Heart right ventricle (tissue), 16 donors: ENCODE measurements at regions not wholly inside any gene's neighbourhood (a gene's known extent, or its start where the extent isn't known, plus 50 kb on each side); places are given as distances from the start of the nearest gene placed in this dataset.
A peak's percentile ranks its signal among the peaks of the same experiment; 100 is the strongest.

Experiments
- ATAC-seq, 8 donors: fragments of 200-7000 bp; cut with Tn5 transposase; one replicate each; pipeline ENCODE4 v1.9.1; 2020; ENCODE audit warnings: mild to moderate bottlenecking in 8 of 8, moderate library complexity in 8 of 8, moderate number of reproducible peaks in 1 of 8
- DNase-seq, 2 donors: peaks; one replicate each; pipeline ENCODE4 v3.0.0-alpha.2; 2020
- H3K27ac ChIP-seq, 10 donors: fragments of 200-600 bp; sonication (generic) in 2 of 10; one replicate each; pipeline versions ENCODE4 v1.5.0 to v1.8.0; 2020 to 2022; ENCODE audit warnings: mild to moderate bottlenecking in 3 of 10
- H3K27me3 ChIP-seq, 7 donors: fragments of 200-600 bp; one replicate each; pipeline ENCODE4 v1.8.0; 2021 to 2022; ENCODE audit warnings: mild to moderate bottlenecking in 2 of 7
- H3K36me3 ChIP-seq, 9 donors: fragments of 200-600 bp; sonication (generic) in 1 of 9; one replicate each; pipeline versions ENCODE4 v1.5.0 to v1.8.0; 2020 to 2022; ENCODE audit warnings: mild to moderate bottlenecking in 2 of 9
- H3K4me1 ChIP-seq, 9 donors: fragments of 200-600 bp; sonication (generic) in 1 of 9; one replicate each; pipeline versions ENCODE4 v1.5.0 to v1.8.0; 2020 to 2022; ENCODE audit warnings: mild to moderate bottlenecking in 4 of 9
- H3K4me3 ChIP-seq, 10 donors: fragments of 200-600 bp; sonication (generic) in 2 of 10; one replicate each; pipeline versions ENCODE4 v1.5.0 to v1.8.0; 2020 to 2022; ENCODE audit warnings: mild to moderate bottlenecking in 7 of 10, moderate library complexity in 2 of 10
- H3K9me3 ChIP-seq, 11 donors: fragments of 200-600 bp in 10 of 11; sonication (generic) in 2 of 11; one replicate each; pipeline versions ENCODE4 v1.5.0 to v1.8.0; 2013 to 2022; ENCODE audit warnings: mild to moderate bottlenecking in 2 of 11, control low read depth in 1 of 11, moderate library complexity in 1 of 11
- WGBS, 2 donors: extraction: QIAGEN DNeasy Blood & Tissue Kit; methylation state at CpG; one replicate each; pipeline ENCODE4 v1.1.7; 2013; ENCODE audit warnings: inconsistent platforms in 1 of 2; 5-methylcytosine and 5-hydroxymethylcytosine counted together
- intact Hi-C, 10 donors: fragments of 100-400 bp; cut with DNase I; formaldehyde crosslinking; loops; one replicate each; pipeline versions ENCODE4 v1.11.1 to v1.14.2; 2022
- TF ChIP-seq, protein P1 (sequence below), 9 donors: fragments of 200-600 bp; sonication (generic) in 2 of 9; IDR thresholded peaks; one replicate each; pipeline versions ENCODE4 v1.5.0 to v1.8.0; 2021 to 2022; ENCODE audit warnings: antibody characterized with exemption in 9 of 9, mild to moderate bottlenecking in 5 of 9, moderate library complexity in 1 of 9
- donor health status: Arrhythmogenic right ventricular cardiomyopathy.
- donor health status: ischemic (EF 13 %, LVEDD 7.1; RV severe dilation, severe dysfunction).
- donor health status: healthy with polysubstance abuse.
- donor health status: DM: no; HTN: yes; CAD: no.
- donor health status: DM: no; HTN: no; CAD: no.
- donor health status: ischemic (EF 25% LVEDD 6.9; RV normal size, moderate dysfunction).
- donor health status: ischemic (EF 25% LVEDD 5.7; RV mildly dilated, moderate dysfunction).
- donor health status: healthy.
- donor health status: DM: yes; HTN: yes; CAD: no.
- donor health status: Ischemic cardiomyopathy.
- donor health status: ischemic (EF 35%, LVEDD 5.7; RV mildly dilated, moderate dysfunction).
- donor health status: nonischemic (EF 11% LVEDD 7.7; RV severe dilation, severe dysfunction).
- donor health status: DM: yes; HTN: yes; CAD: no.
- donor health status: PGD.
- donor health status: ischemic (EF 29% LVEDD 5.4; RV normal size, mild dysfunction).
- donor health status: nonischemic (EF 23%, LVEDD 6.1; RV moderate dilation, normal function).

DNA sequence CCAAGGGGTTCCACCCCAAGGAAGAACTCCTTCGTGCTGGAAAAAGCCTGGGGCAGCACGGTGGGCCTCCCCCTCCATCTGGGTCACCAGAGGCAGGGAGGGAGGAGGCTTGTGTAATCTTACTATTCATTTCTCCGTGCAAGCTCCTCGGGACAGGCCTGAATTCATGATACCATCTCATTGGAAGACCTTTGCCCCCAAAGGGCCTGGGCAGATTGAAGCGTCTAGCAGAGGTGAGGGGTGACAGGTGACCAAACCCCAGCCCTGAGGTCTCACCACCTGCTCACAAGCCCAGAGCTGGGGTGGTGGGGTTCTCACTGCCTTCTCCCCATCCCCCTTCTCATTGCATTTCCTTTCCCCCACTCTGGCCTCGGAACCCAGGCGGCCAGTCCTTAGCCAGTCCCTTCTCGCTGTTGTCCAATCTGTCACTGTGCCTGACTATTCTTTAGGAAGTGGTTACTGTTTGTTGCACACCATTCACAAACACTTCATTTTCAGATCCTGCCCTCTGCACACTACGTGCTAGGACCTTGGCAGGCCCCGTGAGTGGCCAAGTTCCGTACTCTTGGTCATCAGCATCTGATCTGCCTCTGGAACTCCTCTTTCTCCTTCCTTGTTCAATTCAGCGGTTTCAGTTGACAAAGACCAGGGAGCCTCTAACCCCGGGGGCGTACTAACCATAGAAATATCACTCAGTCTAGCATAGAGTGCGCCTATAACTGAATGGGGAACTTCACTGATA, 137.1 kb downstream of the LY86 start:
- ATAC-seq: peak in 2 of 8 donors; percentile 6 to 19
- H3K4me3 ChIP-seq: no peak overlapping the region
- no peak for DNase-seq

DNA sequence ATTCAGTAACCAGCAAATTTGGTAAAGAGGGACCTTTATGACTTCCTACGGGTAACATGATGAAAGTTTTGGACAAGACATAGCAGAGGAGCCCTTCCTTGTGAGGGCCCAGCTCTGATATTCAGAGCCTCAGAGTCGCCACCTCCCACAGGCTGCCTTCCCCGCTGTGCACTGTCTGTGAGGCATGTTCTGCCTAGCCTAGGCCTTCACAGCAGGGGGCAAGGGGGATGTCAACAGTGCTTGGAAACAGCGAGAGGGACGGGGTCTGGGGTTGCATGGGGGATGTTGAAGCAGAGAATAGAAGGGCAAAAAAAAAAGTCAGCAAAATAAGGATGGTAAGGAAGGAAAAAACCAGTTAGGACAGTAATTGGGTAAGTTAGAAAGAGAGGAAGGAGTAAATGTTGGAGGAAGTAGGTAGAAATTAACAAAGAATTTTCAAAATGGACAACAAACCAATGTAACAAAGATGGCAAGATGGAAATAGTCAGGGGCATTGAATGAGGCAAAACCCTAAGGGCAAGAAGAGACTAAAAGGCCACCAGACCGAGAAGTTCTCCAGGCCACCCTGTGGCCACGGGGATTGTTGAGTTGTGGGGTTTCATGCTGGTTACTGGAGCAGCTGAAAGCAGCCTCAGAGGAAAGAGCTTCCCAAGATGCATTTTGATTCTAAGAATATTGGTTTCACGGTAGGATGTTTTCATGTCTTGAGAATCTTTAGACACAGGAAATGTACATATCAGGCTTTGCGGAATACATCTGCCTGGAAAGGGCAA, 139.8 kb downstream of the LY86 start:
- no peaks in the 10 kb centered on the region for H3K27me3 ChIP-seq
- WGBS, 2 donors: 92% methylated on average over 9 of the region's 9 CpGs
- no peak for ATAC-seq
- no peaks in the 10 kb centered on the region for H3K36me3 ChIP-seq
- H3K27ac ChIP-seq: no peak overlapping the region
- H3K9me3 ChIP-seq: no peaks in the 10 kb centered on the region
- TF ChIP-seq, protein P1, sequence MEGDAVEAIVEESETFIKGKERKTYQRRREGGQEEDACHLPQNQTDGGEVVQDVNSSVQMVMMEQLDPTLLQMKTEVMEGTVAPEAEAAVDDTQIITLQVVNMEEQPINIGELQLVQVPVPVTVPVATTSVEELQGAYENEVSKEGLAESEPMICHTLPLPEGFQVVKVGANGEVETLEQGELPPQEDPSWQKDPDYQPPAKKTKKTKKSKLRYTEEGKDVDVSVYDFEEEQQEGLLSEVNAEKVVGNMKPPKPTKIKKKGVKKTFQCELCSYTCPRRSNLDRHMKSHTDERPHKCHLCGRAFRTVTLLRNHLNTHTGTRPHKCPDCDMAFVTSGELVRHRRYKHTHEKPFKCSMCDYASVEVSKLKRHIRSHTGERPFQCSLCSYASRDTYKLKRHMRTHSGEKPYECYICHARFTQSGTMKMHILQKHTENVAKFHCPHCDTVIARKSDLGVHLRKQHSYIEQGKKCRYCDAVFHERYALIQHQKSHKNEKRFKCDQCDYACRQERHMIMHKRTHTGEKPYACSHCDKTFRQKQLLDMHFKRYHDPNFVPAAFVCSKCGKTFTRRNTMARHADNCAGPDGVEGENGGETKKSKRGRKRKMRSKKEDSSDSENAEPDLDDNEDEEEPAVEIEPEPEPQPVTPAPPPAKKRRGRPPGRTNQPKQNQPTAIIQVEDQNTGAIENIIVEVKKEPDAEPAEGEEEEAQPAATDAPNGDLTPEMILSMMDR (IDR thresholded peaks at IDR 0.05): no peak
- no peak overlapping the region for H3K4me3 ChIP-seq
- intact Hi-C loops: loop anchor here in 8 of 10 donors (5.0 to 10.0 kb wide), 5 partner anchors 326 to 516 kb away; partner anchors contain the start of gene RREB1 (in 1 of the 8)
- H3K4me1 ChIP-seq: peaks cover 7 to 45% (median 25%) of the 10 kb centered on the region in 9 donors
- DNase-seq: no peak

More for the DNA sequence above, 137.1 kb downstream of the LY86 start:
- intact Hi-C loops: loop anchor here in 9 of 10 donors (1.0 to 10.0 kb wide), 8 partner anchors 329 to 519 kb away; partner anchors contain the start of gene RREB1 (in 1 of the 9)
- H3K4me1 ChIP-seq: peaks cover 7 to 49% (median 32%) of the 10 kb centered on the region in 9 donors
- no peaks in the 10 kb centered on the region for H3K36me3 ChIP-seq
- H3K9me3 ChIP-seq: no peaks in the 10 kb centered on the region
- WGBS, 2 donors: 77 to 81% methylated on average over 15 of the region's 15 CpGs
- peak overlapping the region; percentile 79 to 98 (median 90) for H3K27ac ChIP-seq
- TF ChIP-seq, protein P1 (IDR thresholded peaks at IDR 0.05): no peak
- H3K27me3 ChIP-seq: no peaks in the 10 kb centered on the region

DNA sequence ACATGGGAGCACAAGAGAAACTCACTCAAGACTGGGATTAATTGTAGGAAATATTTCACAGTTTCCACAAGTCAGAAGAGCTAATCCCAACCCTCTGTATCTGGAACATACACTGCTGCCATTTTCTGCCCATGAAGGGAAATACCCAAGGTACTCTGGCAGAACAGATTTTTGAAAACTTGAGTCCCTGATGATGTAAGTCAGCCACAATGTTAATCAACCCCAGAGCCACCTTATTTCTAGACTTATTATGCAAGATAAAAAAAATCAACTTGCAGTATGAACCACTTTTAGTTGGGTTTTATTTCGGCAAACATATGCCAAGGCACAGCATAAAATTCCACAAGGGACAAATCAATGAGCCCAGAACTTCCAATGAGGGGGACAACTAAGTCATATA, 141.5 kb downstream of the LY86 start:
- no peak overlapping the region for H3K4me3 ChIP-seq
- no peaks in the 10 kb centered on the region for H3K27me3 ChIP-seq
- 38 to 50% methylated on average over 1 of the region's 1 CpG for WGBS, 2 donors
- intact Hi-C loops: loop anchor here in 9 of 10 donors (5.0 to 10.0 kb wide), 6 partner anchors 165 to 515 kb away; partner anchors contain the start of gene RREB1 (in 1 of the 9)
- no peaks in the 10 kb centered on the region for H3K9me3 ChIP-seq
- no peak for ATAC-seq
- no peaks in the 10 kb centered on the region for H3K36me3 ChIP-seq
- H3K4me1 ChIP-seq: peaks cover 5 to 44% (median 16%) of the 10 kb centered on the region in 9 donors
- peak overlapping the region in 3 of 10 donors; percentile 17 to 72 (median 21) for H3K27ac ChIP-seq
- DNase-seq: no peak
- TF ChIP-seq, protein P1 (IDR thresholded peaks at IDR 0.05): no peak

DNA sequence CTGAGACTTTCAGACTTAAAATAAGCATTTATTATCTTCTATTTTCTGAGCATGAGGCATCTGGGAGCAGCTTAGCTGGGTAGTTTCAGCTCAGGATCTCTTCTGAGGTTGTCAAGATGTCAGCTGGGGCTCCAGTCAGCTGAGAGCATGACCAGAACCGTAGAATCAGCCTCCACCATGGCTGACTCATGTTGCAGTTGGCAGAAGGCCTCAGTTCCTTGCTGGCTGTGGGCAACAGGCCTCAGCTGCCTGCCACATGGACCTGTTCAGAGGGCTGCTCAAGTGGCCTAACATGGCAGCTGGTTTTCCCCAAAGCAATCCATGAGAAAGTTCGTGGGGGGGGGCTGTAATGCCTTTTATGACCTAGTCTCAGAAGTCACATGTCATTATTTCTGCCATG, 142.3 kb downstream of the LY86 start:
- Histone ChIP-seq H3K36me3 (no peaks in the 10 kb centered on the region), H3K27ac (peak overlapping the region in 9 of 10 donors; percentile 17 to 72 (median 28)), H3K4me3 (no peak overlapping the region), H3K4me1 (peaks cover 0 to 42% (median 7%) of the 10 kb centered on the region in 9 donors), H3K9me3 (no peaks in the 10 kb centered on the region), H3K27me3 (no peaks in the 10 kb centered on the region)
- 44 to 47% methylated on average over 2 of the region's 2 CpGs for WGBS, 2 donors
- intact Hi-C loops: loop anchor here in 2 of 10 donors (10.0 kb wide), 1 partner anchor 164 kb away; no protein-coding TSS in a partner anchor
- TF ChIP-seq, protein P1 (IDR thresholded peaks at IDR 0.05): no peak
- DNase-seq (peak in 1 of 2 donors; percentile 58), ATAC-seq (peak in 7 of 8 donors; percentile 48 to 88 (median 78))
